Activated CD8-positive, alpha-beta memory T cell treated with anti-CD3 and anti-CD28 coated beads for 1 hour (primary cell): ENCODE measurements at regions not wholly inside any gene's neighbourhood (a gene's known extent, or its start where the extent isn't known, plus 50 kb on each side); places are given as distances from the start of the nearest gene placed in this dataset.

Source experiments
- DNase-seq, 2 donors: peaks; one replicate each; pipeline ENCODE4 v3.0.0-alpha.2; 2020; ENCODE audit warnings: low read depth in 1 of 2; ENCODE audit errors: extremely low read depth in 1 of 2

GRCh38 chr6:168734523-168734922 is 293.5 kb downstream of the SMOC2 start:
- DNase-seq, result no peak

GRCh38 chr6:168732676-168733075 is 291.7 kb downstream of the SMOC2 start:
- no peak for DNase-seq

GRCh38 chr6:168730931-168731716 is 290.1 kb downstream of the SMOC2 start:
- no peak for DNase-seq

GRCh38 chr6:168728056-168728455 is 287.1 kb downstream of the SMOC2 start:
- DNase-seq, result no peak

GRCh38 chr6:168726312-168726856 is 285.4 kb downstream of the SMOC2 start:
- DNase-seq, result no peak

- DNase-seq, result no peak
Observed at GRCh38 chr6:168725802-168726201, 284.8 kb downstream of the SMOC2 start.

- no peak for DNase-seq
Observed at GRCh38 chr6:168724669-168725570, 283.9 kb downstream of the SMOC2 start.

- no peak for DNase-seq
Observed at GRCh38 chr6:168724033-168724432, 283.0 kb downstream of the SMOC2 start.

GRCh38 chr6:168722397-168722796 is 281.4 kb downstream of the SMOC2 start:
- no peak for DNase-seq

GRCh38 chr6:168721571-168721970 is 280.6 kb downstream of the SMOC2 start:
- DNase-seq, result no peak

- no peak for DNase-seq
Observed at GRCh38 chr6:168719901-168720300, 278.9 kb downstream of the SMOC2 start.

GRCh38 chr6:168718821-168719475 is 278.0 kb downstream of the SMOC2 start:
- no peak for DNase-seq
